ENCODE measurements at regions not wholly inside any gene's neighbourhood (a gene's known extent, or its start where the extent isn't known, plus 50 kb on each side); places are given as distances from the start of the nearest gene placed in this dataset.

DNA sequence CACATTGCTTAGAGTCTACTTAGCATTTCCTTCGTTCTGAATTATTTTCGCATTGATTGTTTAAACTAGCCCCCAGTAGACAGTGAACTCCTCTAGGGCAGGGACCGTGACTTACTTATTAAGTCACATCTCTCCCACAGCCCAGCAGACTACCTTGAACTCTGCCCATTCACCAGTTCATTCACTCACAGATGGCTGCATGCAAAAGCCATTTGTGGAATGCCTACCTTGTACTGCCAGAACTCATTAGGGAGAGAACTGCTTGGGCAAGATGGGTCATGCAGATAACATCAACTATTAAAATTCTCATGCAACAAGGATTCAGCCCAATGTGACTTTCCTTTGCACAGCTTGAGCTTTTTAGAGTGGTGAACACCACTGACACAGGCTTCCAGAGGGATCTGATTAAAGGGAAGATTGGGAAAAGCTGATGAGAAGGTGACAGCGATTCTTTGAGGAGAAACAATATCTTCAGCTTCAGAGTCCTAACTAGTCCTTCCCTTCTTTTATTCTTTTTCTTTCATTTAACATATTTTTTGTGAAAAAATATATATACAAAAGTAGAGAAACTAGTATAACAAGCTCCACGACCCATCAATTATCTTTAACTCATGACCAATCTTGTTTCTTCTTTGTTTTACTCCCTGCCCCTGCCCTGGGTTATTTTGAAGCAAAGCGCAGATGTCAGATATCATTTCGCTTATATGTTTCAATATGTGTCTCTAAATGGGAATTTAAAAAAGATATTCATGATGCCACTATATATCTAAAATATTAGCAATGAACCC, 273.9 kb downstream of the CDC5L start:
- H3K4me3 ChIP-seq (ENCODE audit: low read depth, low read length): no peak overlapping the region
- DNase-seq (ENCODE audit: low read depth): peak; percentile 55
- TF ChIP-seq, protein P1, sequence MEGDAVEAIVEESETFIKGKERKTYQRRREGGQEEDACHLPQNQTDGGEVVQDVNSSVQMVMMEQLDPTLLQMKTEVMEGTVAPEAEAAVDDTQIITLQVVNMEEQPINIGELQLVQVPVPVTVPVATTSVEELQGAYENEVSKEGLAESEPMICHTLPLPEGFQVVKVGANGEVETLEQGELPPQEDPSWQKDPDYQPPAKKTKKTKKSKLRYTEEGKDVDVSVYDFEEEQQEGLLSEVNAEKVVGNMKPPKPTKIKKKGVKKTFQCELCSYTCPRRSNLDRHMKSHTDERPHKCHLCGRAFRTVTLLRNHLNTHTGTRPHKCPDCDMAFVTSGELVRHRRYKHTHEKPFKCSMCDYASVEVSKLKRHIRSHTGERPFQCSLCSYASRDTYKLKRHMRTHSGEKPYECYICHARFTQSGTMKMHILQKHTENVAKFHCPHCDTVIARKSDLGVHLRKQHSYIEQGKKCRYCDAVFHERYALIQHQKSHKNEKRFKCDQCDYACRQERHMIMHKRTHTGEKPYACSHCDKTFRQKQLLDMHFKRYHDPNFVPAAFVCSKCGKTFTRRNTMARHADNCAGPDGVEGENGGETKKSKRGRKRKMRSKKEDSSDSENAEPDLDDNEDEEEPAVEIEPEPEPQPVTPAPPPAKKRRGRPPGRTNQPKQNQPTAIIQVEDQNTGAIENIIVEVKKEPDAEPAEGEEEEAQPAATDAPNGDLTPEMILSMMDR (IDR thresholded peaks at IDR 0.05; ENCODE audit: control insufficient read depth, extremely low read depth, insufficient read depth): no peak

DNA sequence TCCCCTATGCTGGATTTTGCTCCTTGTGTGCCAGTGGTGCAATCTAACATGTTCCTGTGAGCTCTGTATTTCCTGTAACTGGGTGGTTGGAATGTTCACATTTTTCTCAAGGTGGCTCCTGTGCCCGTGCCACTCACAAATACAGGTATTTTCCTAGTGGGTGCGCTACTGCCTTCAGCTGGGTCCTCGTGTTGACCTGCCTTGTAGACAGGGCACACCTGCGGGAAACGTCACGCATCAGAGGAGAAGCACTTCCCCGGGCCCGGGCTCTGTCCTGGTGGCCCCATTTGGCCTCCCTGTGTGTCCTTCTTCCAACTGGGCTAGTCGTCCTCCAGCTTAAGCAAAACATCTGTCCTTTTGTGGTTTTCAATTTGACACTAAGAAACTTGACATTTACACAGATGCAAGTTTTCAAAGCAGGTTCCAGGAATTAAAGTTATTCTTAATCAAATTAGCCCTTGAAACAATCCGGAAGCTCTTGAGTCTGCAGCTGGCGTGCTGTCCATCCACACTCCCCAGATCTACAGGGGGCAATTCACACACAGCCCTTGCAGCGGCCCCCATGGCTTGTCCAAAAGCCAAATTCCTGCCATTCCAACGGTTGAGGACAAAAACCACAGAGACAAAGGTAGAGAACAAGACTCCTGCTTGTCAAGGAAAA, 275.1 kb downstream of the CDC5L start:
- TF ChIP-seq, protein P1 (IDR thresholded peaks at IDR 0.05; ENCODE audit: control insufficient read depth, extremely low read depth, insufficient read depth): no peak
- DNase-seq (ENCODE audit: low read depth): no peak
- no peak overlapping the region for H3K4me3 ChIP-seq (ENCODE audit: low read depth, low read length)

DNA sequence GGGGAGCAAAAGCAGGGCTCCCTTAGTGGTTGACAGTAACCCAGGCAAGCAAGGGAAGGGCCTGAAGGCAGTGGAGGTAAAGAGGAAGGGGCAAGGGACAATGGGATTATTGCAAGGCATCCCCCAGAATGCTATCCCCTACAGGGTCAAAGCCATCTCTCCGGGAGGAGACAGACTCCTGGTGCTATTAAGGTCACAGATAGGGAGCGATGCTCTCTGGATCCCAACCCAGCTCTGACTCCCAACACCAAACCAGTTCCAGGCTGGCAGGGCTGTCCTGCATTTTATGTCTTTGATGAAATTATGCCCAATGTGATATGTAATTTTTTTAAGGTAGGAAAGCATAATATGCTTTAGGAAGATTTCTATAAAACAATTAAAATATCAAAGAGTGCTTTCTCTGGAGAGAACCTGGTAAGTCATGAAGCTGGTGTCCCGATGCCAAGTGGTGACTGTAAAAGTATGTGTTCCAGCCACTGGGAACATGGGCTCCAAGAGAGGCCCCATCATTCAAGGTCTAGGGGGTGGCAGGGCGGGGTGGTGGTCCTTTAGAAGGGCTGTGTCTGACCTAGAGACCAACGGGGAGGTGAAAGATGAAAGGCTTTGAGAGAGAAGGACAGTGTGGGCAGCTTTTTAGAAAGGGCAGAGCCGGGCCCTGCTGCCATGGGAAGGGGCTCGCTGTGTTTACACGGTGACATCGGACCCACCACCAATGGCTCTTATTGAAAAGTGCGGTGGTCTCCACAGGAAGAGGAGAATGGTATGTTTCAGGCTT, 276.5 kb downstream of the CDC5L start:
- TF ChIP-seq, protein P1 (IDR thresholded peaks at IDR 0.05; ENCODE audit: control insufficient read depth, extremely low read depth, insufficient read depth): no peak
- no peak overlapping the region for H3K4me3 ChIP-seq (ENCODE audit: low read depth, low read length)
- DNase-seq (ENCODE audit: low read depth): no peak

DNA sequence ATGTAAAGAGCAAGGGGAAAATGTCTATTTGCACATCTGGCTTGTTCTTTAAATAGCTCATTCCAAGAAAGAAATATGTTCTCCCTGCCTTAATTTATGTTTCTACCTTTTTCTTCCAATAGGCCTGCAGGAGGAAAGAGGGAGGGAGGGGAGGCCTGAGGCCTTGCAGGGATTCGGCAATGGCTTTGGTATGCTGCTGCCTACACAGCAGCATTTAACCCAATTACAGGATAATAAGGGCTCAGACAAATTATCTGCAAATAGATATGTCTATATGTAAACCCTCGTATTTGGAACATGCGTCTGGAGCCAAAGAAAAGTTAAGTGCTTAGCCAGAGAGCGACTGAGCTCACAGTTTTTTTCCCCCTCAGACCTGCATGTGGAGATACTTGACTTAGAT, 277.2 kb downstream of the CDC5L start:
- DNase-seq (ENCODE audit: low read depth): no peak
- H3K4me3 ChIP-seq (ENCODE audit: low read depth, low read length): no peak overlapping the region
- TF ChIP-seq, protein P1 (IDR thresholded peaks at IDR 0.05; ENCODE audit: control insufficient read depth, extremely low read depth, insufficient read depth): no peak

DNA sequence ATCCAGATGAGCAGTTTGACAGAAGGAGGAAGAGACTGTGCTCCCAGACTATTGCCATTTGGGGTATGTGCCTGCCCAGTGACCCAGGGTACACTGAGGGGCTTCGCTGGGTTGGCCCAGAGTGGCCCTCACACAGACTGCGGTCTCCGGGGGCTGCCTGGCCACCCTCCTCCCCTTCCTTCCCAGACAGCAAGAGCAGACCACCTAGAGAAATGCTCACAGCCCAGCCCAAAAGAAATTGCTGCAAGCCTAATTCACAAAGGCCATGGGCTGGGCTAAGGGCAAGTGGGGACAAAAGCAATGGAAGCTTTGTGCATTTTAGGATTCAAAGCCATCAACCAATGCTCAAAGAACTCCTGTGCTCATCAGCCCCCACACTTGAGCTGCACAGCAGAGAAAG, 277.6 kb downstream of the CDC5L start:
- no peak for DNase-seq (ENCODE audit: low read depth)
- H3K4me3 ChIP-seq (ENCODE audit: low read depth, low read length): no peak overlapping the region
- TF ChIP-seq, protein P1 (IDR thresholded peaks at IDR 0.05; ENCODE audit: control insufficient read depth, extremely low read depth, insufficient read depth): no peak

DNA sequence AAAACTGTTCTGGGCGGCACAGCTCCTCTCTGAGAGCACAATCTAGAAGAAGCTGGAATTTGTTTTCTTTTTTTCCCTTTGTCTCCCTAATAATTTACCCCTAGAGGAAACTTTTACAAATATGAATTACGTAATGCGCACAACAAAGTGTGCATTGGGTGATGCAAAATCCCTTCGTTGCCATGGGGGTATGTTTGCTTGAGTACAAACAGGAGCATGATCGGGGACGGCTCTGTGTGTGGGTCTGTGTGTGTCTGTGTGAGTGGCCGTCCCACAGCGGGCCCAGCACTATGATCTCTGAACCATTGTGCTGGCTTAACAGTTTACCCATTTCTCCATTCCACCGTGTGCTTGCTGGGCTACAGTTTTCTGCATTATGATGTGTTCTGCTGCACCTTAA, 278.2 kb downstream of the CDC5L start:
- no peak overlapping the region for H3K4me3 ChIP-seq (ENCODE audit: low read depth, low read length)
- no peak for DNase-seq (ENCODE audit: low read depth)
- TF ChIP-seq, protein P1 (IDR thresholded peaks at IDR 0.05; ENCODE audit: control insufficient read depth, extremely low read depth, insufficient read depth): no peak

All from LNCaP clone FGC (cell line).